Right ventricle myocardium inferior (tissue), 1 donor: ENCODE measurements at regions not wholly inside any gene's neighbourhood (a gene's known extent, or its start where the extent isn't known, plus 50 kb on each side); places are given as distances from the start of the nearest gene placed in this dataset.
A peak's percentile ranks its signal among the peaks of the same experiment; 100 is the strongest.

Experiments used
- ATAC-seq: fragments of 200-7000 bp; cut with Tn5 transposase; one replicate; pipeline ENCODE4 v1.9.1; 2020; ENCODE audit warnings: mild to moderate bottlenecking, moderate library complexity
- DNase-seq: peaks from one replicate; pipeline ENCODE4 v3.0.0; 2021; ENCODE audit errors: missing footprints
- intact Hi-C: fragments of 100-400 bp; cut with DNase I; formaldehyde crosslinking; loops from one replicate; pipeline ENCODE4 v1.11.0; 2022
- donor health status: DM: no; HTN: yes; CAD: no; lungs with severe emphysema.

DNA sequence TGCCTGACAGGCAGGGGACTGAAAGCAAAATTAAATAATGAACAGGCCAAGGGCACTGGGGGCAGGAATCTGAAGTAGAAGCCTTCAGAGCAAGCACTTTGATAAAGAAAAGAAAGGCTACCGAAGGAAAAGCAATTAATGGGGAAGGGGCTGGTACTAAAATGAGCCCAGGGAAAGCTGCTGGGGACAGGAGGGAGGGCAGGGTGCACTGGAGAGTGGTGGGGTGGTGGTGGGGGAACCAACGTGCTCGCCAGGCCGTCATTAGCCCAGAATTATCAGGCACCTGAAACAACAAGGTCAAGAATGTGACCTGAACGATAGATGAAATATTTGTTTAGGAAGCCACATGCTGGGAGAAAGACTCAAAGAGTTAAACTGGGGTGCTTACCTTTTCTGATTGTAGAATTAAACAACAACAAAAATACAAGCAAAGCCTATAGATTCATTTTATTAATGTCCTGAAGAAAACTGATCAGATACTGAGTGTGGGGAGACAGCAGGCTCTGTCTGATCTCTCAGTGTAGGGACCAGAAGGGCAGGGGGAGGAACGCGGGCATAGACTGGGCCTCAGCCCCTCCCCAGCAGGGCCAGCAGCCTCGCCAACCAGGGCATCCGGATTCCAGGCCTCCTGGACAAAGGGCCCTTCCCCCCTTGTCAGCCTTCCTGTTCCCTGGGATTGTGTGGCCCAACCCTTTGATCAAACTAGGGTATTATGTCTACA lies 239.7 kb upstream of the KLF3 start:
- DNase-seq: no peak
- intact Hi-C loops: no loop called here
- ATAC-seq: no peak

DNA sequence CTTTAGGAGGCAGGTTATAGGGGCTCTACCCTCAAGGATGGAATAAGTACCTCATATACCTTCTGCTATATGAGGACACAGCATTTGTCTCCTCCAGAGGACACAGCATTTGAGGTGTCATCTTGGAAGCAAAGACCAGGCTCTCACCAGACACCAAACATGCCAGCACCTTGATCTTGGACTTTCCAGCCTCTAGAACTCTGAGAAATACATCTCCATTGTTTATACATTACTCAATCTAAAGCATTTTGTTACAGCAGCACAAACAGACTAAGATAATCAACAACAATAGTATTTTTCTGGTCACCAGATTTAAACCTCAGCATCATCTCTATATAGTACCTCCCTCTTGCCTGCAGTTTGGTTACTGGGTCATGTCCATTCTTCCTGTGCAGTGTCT lies 237.5 kb upstream of the KLF3 start:
- DNase-seq: no peak
- intact Hi-C loops: no loop called here
- ATAC-seq: no peak

GRCh38 chr4:38430841-38431240 lies 233.2 kb upstream of the KLF3 start:
- DNase-seq (no peak), ATAC-seq (no peak)
- intact Hi-C loops: no loop called here

DNA sequence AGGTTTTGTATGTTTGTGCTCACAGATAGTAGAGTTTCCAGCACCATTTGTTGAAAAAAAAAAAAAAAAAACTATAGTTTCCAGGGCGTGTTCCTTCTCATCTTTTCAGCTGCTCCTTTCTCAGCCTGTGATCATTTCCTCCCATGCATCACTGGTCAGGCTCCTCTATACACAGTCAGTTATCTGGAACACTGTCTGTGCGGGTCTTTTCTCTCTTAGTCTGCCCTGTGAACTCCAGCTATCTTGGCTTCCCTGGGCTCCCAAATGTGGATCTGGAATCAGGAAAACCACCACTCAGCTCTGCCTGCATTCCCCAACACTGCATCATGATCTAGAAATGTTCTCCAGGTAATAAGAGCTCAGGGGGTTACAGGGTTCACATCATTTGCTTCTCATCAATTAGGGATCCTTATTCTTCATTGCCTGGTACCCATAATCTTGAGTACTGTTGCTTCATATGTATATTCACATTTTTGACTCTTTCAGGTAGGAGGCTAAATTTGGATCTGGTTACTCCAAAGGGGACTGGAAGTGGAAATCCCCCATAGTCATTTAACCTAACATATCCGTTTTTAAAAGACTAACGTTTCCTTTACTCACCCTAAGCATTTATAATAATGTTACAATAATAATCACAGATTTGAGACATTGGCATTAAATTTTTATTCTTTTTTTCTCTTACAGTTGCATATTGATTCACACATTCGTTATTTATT lies 221.8 kb upstream of the KLF3 start:
- intact Hi-C loops: no loop called here

GRCh38 chr4:38449506-38450174 lies 214.4 kb upstream of the KLF3 start:
- intact Hi-C loops: no loop called here
- no peak for ATAC-seq
- DNase-seq: no peak

More for the DNA sequence above, 221.8 kb upstream of the KLF3 start:
- ATAC-seq (no peak), DNase-seq (no peak)

- no peak for DNase-seq
- ATAC-seq: no peak
- intact Hi-C loops: no loop called here
Measured at GRCh38 chr4:38452009-38452408, 212.0 kb upstream of the KLF3 start.

DNA sequence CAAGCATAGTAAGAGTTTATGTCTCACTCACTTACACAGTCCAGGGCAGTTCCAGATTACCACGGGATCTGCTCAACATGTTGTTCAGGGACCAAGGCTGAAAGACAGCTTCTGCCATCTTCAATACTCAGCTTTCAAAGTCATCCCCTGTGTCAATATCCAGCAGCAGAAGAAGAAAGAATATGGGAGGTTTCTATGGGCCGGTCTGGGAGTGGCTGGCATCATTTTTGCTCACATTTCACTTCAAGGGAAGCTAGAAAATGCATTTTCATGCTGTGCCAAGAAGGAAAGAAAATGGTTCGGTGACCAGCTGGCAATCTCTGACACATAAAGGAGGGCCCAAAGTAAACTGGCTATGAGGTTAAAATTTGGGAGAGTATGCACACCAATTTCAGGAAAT lies 211.5 kb upstream of the KLF3 start:
- DNase-seq (no peak), ATAC-seq (no peak)
- intact Hi-C loops: no loop called here

GRCh38 chr4:38453253-38453881 lies 210.6 kb upstream of the KLF3 start:
- ATAC-seq: no peak
- intact Hi-C loops: no loop called here
- no peak for DNase-seq

GRCh38 chr4:38454284-38454683 lies 209.7 kb upstream of the KLF3 start:
- ATAC-seq (no peak), DNase-seq (no peak)
- intact Hi-C loops: no loop called here

DNA sequence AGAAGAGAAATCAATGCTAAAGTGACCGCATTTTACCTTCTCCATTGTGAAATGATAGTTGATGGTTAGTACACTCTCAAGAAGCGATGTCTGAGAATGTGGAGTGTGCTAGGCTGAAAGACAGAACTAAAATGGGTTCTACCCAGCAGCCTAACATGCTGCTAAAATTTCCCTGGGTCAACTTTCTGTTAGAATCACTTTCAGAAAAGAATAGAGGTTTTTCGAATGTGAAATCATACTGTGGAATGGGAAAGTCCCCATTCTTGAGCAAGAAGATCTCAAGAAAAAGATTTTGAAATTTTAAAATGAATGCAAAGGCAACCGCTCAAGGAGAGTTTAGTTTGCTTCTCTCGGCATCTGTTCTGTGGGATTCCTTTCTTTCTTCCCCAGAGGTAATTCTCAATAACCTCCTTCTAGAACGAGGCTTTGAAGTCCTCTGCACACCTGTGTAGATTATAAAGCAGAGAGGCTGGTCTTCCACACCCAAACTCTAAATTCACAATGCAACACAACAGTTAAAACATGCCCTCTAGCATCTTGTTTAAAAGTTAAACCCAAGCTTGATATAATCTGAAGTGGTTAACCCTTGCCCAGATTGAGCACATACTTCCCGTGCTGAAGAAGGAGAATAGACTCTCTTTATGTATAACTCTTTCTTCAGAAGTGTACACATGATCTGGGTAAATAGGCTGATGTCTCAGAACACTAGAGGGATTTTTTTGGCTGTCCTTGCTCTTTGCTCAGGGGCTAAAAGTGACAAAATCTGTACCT lies 208.7 kb upstream of the KLF3 start:
- intact Hi-C loops: no loop called here
- no peak for DNase-seq
- no peak for ATAC-seq

GRCh38 chr4:38456096-38456495 lies 207.9 kb upstream of the KLF3 start:
- no peak for ATAC-seq
- DNase-seq: peak; percentile 57
- intact Hi-C loops: no loop called here

- DNase-seq (no peak), ATAC-seq (no peak)
- intact Hi-C loops: no loop called here
Measured at GRCh38 chr4:38461342-38461741, 202.7 kb upstream of the KLF3 start.

DNA sequence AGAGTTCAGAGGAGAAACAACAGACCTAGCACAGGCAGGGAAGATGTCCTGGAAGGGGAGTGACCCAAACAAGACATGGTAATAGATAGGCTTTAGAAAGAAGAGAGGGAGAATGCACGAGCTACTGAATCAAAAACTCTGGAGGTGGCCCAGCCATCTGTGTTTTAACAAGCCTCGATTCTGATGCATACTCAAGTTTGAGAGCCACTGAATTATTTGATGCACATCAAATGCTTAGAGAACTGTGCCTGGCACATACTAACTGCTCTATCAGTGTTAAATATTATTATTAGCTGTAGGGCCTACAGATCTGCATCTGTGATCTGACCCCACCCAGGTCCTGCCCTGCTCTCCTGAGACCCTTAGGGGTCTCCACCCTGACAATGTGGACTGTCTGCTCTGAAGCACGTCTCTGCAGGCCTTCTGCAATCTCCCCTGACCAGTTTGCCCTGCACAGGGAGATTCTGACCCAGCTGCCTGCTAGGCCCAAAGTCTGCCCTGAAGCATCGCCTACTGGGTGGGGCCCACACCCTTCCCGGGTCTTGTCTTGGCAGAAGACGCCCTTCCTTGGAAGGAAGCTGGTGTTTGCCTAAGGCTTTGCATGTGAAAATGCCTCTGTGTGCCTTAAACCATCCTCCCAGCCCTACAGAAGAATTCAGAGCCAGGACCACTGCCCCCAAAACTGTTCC lies 201.5 kb upstream of the KLF3 start:
- DNase-seq: peak; percentile 65
- intact Hi-C loops: no loop called here
- no peak for ATAC-seq

- intact Hi-C loops: no loop called here
- ATAC-seq (no peak), DNase-seq (no peak)
Measured at GRCh38 chr4:38463268-38463958, 200.6 kb upstream of the KLF3 start.

- no peak for DNase-seq
- intact Hi-C loops: no loop called here
- ATAC-seq: no peak
Measured at GRCh38 chr4:38464328-38464727, 199.7 kb upstream of the KLF3 start.

DNA sequence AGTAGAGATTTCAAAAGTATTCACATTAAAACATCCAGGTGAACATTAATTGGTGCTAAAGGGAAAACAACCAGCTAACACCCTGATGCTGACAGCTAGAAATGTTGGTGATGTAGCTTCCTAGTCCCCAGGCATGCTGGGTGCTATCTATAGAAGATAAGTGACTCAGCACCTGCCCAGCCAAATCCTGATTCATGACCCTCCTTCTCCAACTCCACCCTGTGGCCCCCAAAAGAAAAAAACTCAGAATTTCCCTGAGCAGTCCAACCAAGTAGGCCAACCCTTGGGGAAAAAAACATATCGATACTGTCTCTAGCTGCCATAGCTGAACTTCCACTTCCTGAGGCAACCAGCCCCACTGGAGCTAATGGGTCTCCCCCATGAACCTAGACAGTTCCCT lies 197.6 kb upstream of the KLF3 start:
- no peak for ATAC-seq
- DNase-seq: no peak
- intact Hi-C loops: no loop called here

DNA sequence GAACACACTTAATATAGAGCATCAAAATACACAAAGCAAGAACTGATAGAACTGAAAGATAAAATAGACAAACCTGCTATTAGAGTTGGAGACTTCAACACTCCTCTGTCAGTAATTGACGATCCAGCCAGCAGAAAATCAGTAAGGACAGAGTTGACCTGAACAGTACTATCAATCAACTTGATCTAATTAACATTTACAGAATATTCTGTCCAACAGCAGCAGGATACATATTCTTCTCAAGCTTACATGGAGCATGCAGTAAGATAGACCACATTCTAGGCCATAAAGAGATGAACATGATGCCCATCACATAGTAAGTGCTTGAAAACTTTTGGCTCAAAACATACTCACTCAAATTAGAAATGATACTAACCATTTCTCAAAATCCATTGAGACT lies 196.7 kb upstream of the KLF3 start:
- intact Hi-C loops: no loop called here
- no peak for DNase-seq
- ATAC-seq: no peak

- intact Hi-C loops: no loop called here
- ATAC-seq (no peak), DNase-seq (no peak)
Measured at GRCh38 chr4:38468339-38468866, 195.6 kb upstream of the KLF3 start.
